GM21737 (cell line): ENCODE measurements at regions not wholly inside any gene's neighbourhood (a gene's known extent, or its start where the extent isn't known, plus 50 kb on each side); places are given as distances from the start of the nearest gene placed in this dataset.

Experiments used
- ATAC-seq: cut with Tn5 transposase; IDR thresholded peaks from one replicate; pipeline ENCODE4 v1.9.1; 2021; ENCODE audit warnings: mild to moderate bottlenecking, moderate library complexity; ENCODE audit not compliant: unreplicated experiment

GRCh38 chr16:87228363-87228762 lies 88.8 kb downstream of the C16orf95 start:
- no peak for ATAC-seq

- ATAC-seq = no peak
Measured at GRCh38 chr16:87229230-87230188, 87.7 kb downstream of the C16orf95 start.

- no peak for ATAC-seq
Measured at GRCh38 chr16:87230571-87230970, 86.6 kb downstream of the C16orf95 start.

GRCh38 chr16:87231295-87231694 lies 85.9 kb downstream of the C16orf95 start:
- ATAC-seq = no peak

GRCh38 chr16:87231911-87232310 lies 85.3 kb downstream of the C16orf95 start:
- ATAC-seq = no peak

DNA sequence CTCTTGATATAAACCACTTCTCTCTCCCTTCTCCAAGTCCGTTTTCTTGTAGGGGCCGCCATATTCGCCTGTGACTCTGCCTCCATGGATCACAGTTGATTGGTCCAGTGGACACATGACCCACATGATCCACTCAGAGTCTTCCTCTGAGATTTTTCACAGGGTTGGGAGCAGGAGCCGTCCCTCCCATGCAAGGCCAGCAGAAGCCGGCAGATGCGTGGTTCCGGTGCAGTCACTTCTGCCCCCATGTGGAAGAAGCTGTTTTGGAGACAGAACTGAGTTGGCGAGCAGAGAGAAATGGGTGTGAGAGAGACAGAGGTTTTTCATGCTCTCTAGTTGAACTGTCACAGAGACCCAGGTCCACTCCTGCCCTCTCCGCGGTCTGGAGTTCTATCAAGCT lies 83.3 kb downstream of the C16orf95 start:
- ATAC-seq = no peak

GRCh38 chr16:87234601-87235000 lies 82.6 kb downstream of the C16orf95 start:
- no peak for ATAC-seq

GRCh38 chr16:87235810-87236515 lies 81.2 kb downstream of the C16orf95 start:
- no peak for ATAC-seq

DNA sequence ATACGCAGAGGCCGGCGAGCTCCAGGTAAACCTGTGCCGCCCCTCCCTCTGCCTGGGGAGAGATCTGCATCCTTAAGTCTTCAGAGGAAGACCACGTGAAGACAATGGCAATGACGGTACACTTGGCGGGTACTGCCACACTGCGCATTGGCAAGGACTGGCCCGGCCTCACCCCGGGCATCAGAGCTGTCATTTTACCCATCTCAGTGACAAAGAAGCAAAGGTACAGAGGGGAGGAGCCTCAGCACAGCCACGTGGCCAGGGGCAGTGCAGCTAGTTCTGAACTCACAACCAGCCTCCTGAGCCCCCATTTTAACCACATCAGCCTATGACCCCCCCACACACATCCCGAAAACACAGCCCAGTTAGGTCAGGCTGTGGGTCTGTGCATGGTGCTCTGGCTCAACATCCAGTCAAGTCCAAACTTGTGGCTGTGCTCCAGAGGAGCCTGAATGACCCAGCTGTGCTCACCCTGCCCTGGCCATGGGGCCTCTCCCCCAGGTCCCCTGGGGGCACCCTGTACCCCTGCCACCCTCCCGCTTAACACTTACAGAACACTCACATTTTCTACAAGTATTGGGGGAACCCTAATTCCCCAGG lies 80.6 kb downstream of the C16orf95 start:
- ATAC-seq = no peak

DNA sequence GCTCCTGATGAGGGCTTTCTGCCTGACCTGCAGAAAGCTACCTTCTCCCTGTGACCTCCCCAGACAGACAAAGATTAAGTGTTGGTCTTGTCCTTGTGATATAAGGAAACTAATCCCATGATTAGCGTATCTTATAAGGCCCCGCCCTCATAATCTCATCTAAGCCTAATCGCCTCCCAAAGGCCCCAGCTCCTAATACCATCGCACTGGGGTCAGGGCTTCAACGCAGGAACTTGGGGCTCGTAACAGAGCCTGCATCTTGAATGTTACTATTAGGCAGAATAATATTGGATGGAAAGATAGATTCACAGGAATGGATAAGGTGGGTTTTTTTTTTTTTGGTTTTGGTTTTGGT lies 78.9 kb downstream of the C16orf95 start:
- ATAC-seq = no peak

- no peak for ATAC-seq
Measured at GRCh38 chr16:87239545-87239944, 77.6 kb downstream of the C16orf95 start.

DNA sequence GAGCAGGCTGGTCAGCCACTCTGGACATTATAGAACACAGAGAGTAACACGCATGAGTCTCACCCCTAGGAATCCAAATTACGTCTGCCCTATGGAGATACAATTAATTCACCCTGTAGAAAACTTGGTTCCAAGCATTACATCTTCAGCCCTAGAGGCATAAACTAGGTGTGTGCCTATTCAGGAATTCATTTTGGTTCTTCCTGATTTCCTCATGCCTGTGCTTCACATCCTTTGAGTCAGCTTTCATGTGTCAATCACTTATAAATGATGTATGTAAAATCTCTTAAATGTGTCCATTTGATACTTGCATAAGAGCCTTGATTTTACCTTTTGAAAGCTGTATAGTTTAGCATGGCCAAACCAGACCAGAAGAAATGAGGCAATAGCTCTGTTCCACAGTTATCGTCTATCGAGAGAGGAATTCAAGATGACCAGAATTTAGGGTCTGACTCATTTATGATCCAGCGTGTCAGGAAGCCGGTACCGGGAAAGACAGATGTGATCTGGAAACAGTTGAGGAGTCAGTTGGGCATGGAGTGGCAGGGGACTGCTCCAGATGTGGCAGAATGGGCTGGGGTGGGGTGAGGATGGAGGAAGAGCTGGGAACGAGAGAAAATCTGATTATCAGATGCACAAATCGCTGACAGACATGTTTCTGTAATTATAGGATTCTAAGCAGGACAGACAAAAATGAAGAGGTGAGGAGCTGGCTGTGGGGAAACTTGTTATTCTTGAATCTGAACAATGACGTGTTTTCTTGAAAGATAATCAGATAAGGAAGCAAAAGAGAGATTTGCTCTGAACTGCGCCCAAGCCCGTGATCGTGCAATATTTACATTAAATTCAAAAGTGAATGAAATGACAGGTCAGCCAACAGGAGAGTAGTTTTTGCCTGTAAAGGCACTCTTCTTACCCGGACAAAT lies 76.7 kb downstream of the C16orf95 start:
- ATAC-seq = no peak

DNA sequence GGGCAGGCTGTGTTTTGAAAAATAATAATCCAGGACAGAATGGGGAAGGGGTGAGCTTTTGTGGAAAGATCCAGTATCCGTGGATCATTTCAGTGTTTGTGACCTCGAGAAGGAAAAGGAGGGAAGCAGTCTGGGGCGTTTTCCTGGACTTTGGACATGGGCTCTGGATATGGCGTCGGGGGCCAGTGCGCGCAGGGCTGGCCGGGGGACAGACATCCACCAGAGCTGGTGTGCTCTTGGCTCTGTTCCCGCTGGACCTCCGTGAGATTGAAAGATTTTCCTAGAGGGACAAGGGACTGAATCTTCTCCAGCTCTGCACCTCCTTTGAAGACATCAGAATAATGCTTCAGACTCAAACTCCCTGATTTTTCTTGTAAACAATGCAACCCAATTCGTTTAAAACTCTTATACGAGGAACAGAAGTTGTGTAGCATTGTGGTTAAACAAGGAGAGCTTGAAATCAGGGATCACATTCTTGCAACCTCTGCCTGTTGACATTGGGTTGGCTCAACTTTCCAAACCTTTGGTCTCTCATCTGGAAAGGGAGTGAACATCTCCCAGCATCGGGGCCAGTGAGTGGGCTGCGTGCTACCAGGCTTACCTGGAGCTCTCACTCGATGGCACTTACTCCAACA lies 75.9 kb downstream of the C16orf95 start:
- ATAC-seq = no peak

DNA sequence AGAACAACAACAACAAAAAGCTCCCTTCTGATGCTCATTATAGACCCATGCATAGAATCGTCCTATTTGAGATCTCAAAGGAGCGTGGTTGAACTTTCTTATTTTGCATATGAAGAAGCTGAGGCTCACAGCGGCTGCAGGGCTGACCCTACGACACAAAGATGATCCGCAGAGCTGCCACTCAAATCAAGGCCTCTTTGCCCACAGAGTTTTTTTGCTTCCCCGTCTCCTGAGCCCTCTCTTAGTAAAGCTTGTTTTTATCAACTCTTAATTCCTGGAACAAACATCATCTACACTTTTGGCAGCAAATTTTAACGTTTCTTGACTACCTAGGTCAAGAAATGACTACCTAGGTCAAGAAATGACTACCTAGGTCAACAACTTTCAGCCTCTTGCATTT lies 73.7 kb downstream of the C16orf95 start:
- no peak for ATAC-seq

DNA sequence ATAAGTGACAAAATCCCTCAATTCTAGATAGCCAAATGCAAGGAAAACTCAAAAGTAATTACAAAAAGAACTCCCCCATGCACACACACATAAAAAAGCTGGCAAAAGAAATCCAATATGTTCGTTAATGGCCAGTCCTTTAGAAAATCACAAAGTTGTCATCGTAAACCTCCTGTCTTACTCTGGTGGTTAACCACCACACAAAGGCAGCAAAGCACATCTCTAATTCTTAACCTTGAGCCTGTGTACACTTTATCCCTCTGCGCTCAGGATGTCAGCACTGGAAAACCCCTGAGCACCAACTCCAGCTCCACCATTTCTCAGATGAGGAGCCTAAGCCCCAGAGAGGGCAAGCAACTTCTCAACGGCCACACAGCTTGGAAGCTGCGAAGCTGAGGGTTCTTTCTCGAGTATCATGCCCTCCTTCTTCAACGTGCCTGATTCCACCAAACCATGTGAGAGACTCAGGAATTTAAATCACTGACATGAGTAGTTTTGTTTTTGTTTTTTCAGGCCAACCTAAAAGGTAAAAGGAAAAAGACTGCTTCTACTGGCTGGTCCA lies 72.5 kb downstream of the C16orf95 start:
- no peak for ATAC-seq

DNA sequence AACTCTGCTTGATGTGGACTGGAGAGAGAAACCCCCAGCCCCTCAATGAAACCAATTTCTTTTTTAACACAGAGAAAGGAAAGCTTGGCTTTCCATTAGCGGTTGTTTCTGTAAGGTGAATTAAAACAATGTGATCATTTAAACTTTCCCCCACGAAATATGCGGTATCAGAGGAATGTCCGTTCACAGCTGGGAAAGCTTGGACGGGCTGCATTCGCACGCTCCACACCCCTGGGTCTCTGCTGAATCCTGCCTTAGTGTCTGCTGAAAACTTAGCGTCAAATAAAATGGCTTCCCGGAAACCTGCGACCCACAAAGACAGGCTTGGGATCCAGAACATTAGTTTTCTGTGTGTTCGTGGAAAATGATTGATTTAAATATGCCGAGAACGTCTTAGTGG lies 71.7 kb downstream of the C16orf95 start:
- no peak for ATAC-seq

DNA sequence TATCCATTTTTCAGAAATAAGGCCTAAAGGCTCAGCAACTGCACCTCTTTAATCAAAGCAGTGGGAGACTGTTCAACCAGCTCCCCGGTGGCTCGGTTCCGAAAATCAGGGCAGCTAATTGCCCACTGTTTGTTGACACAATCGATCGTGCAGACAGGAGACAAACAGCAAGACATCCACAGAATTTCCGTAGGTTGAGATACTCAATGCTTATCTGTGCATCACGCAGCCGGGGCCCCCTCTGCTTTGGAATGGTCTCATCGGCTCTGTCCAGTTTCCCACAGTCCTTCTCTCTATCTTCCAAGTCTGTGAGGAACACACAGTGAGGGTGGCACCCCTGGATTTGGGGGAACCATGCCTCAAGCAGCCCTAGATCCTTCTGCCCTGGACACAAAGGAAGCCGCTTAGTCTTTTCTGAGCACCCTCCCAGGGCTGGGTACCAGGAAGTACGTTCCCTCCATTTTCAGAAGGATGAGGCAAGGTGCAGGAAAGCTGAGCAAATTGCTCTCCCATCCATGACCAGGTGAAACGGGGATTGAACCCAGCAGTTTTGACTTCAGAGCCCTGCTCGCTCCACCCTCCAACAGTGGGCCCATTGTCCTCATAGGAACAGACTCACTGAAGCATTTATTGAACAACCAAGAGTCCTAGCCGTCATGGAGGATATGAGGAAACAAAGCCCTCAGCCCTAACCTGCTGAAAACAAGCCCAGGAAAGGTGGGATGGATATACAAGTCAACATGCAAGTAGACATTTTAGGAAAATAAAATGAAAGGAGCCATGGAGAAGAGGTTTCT lies 70.7 kb downstream of the C16orf95 start:
- no peak for ATAC-seq

DNA sequence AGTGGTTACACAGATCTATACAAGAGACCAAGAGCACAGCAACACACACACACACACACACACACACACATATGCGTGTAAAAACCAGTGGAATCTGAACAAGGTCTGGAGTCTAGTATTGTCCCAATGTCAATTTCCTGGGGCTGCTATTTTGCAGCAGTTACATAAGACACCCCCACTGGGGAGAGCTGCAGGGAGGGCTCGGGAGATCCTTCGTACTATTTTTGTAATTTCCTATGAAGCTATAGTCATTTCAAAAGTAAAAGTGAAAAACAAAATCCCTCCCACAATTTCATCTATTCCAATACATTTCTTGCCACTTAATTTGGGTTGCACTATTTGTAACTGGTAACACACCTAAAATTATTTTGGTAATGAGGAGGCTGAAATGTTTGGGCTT lies 68.5 kb downstream of the C16orf95 start:
- ATAC-seq = no peak

DNA sequence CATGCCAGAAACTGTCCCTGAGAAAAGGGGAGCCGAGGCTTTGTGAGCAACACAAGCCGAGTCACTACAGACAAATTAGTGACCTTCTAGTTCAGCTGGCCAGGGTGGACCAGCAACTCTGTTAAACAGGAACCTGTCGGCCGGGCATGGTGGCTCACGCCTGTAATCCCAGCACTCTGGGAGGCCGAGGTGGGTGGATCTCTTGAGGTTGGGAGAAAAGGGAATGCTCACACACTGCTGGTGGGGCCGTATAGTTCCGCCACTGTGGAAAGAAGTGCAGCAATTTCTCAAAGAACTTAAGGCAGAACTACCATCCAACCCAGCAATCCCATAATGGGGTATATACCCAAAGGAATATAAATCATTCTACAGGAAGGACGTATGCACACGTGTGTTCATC lies 67.8 kb downstream of the C16orf95 start:
- no peak for ATAC-seq
